K562 (cell line): ENCODE measurements at regions not wholly inside any gene's neighbourhood (a gene's known extent, or its start where the extent isn't known, plus 50 kb on each side); places are given as distances from the start of the nearest gene placed in this dataset.

Experiments
- ELF4 ChIP-seq: fragments of 450-650 bp; formaldehyde crosslinking; IDR thresholded peaks from 2 replicates; pipeline ENCODE4 v1.4.0; 2022; ENCODE audit warnings: missing genetic modification characterization
- FOXJ2 ChIP-seq: fragments of 200-800 bp; sonication (Bioruptor generic); IDR thresholded peaks from 2 replicates; pipeline ENCODE4 v1.6.1; 2016; ENCODE audit warnings: missing genetic modification characterization, missing compliant biosample characterization
- TCF7L2 ChIP-seq: fragments of 150-350 bp; IDR thresholded peaks from 2 replicates; pipeline ENCODE4 v1.6.1; 2016; ENCODE audit warnings: low read depth, mild to moderate bottlenecking, low read length, moderate library complexity
- U2AF1 ChIP-seq: fragments of 200-400 bp; formaldehyde crosslinking; optimal IDR thresholded peaks from 2 replicates; pipeline ENCODE3; 2017; ENCODE audit warnings: mild to moderate bottlenecking, low read depth, low read length, moderate library complexity
- TF ChIP-seq, protein P1 (sequence below): fragments of 200-600 bp; sonication (generic); IDR thresholded peaks from one replicate; pipeline ENCODE4 v1.6.1; 2012; ENCODE audit warnings: mild to moderate bottlenecking, low read depth, low read length, inconsistent platforms
- TF ChIP-seq, protein P2 (sequence below): fragments of 250-450 bp; sonication (Bioruptor Pico); IDR thresholded peaks from 2 replicates; pipeline ENCODE4 v1.8.0; 2022; ENCODE audit warnings: inconsistent platforms
- TF ChIP-seq, protein P3 (sequence below): fragments of 450-650 bp; IDR thresholded peaks from 2 replicates; pipeline ENCODE4 v1.6.1; 2016
- TF ChIP-seq, protein P4 (sequence below): fragments of 250-450 bp; sonication (Bioruptor Pico); IDR thresholded peaks from 2 replicates; pipeline ENCODE4 v1.8.0; 2021; ENCODE audit warnings: mild to moderate bottlenecking, moderate library complexity

DNA sequence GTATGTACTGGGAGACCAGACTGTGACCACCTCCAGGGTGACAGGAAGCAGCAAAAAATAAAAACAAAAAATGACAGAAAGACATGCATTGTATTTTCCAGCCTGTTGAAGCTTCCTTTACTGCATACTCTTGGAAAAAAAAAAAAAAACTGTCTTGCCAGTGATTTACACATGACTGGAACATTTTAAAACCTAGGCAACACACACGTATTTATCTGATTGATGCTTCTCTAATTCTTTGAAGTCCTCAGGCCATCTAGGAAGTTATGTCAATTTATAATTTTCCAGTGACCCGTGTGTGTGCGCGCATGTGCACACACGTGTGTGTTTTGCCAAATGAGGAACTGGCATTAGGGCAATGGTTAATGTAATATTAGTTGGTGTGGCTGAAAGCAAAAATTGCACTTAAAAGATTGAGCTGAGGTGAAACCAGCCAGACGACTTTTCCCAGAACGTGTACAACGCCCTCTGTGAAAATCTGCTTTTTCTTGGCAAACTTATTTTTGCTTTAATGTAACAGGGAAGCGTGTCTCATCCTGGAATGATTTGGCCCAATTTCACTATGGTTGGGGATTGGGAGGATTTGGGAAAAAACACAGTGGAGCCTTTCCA is 315.2 kb downstream of the TFAP2A start (continued):
- TF ChIP-seq, protein P1, sequence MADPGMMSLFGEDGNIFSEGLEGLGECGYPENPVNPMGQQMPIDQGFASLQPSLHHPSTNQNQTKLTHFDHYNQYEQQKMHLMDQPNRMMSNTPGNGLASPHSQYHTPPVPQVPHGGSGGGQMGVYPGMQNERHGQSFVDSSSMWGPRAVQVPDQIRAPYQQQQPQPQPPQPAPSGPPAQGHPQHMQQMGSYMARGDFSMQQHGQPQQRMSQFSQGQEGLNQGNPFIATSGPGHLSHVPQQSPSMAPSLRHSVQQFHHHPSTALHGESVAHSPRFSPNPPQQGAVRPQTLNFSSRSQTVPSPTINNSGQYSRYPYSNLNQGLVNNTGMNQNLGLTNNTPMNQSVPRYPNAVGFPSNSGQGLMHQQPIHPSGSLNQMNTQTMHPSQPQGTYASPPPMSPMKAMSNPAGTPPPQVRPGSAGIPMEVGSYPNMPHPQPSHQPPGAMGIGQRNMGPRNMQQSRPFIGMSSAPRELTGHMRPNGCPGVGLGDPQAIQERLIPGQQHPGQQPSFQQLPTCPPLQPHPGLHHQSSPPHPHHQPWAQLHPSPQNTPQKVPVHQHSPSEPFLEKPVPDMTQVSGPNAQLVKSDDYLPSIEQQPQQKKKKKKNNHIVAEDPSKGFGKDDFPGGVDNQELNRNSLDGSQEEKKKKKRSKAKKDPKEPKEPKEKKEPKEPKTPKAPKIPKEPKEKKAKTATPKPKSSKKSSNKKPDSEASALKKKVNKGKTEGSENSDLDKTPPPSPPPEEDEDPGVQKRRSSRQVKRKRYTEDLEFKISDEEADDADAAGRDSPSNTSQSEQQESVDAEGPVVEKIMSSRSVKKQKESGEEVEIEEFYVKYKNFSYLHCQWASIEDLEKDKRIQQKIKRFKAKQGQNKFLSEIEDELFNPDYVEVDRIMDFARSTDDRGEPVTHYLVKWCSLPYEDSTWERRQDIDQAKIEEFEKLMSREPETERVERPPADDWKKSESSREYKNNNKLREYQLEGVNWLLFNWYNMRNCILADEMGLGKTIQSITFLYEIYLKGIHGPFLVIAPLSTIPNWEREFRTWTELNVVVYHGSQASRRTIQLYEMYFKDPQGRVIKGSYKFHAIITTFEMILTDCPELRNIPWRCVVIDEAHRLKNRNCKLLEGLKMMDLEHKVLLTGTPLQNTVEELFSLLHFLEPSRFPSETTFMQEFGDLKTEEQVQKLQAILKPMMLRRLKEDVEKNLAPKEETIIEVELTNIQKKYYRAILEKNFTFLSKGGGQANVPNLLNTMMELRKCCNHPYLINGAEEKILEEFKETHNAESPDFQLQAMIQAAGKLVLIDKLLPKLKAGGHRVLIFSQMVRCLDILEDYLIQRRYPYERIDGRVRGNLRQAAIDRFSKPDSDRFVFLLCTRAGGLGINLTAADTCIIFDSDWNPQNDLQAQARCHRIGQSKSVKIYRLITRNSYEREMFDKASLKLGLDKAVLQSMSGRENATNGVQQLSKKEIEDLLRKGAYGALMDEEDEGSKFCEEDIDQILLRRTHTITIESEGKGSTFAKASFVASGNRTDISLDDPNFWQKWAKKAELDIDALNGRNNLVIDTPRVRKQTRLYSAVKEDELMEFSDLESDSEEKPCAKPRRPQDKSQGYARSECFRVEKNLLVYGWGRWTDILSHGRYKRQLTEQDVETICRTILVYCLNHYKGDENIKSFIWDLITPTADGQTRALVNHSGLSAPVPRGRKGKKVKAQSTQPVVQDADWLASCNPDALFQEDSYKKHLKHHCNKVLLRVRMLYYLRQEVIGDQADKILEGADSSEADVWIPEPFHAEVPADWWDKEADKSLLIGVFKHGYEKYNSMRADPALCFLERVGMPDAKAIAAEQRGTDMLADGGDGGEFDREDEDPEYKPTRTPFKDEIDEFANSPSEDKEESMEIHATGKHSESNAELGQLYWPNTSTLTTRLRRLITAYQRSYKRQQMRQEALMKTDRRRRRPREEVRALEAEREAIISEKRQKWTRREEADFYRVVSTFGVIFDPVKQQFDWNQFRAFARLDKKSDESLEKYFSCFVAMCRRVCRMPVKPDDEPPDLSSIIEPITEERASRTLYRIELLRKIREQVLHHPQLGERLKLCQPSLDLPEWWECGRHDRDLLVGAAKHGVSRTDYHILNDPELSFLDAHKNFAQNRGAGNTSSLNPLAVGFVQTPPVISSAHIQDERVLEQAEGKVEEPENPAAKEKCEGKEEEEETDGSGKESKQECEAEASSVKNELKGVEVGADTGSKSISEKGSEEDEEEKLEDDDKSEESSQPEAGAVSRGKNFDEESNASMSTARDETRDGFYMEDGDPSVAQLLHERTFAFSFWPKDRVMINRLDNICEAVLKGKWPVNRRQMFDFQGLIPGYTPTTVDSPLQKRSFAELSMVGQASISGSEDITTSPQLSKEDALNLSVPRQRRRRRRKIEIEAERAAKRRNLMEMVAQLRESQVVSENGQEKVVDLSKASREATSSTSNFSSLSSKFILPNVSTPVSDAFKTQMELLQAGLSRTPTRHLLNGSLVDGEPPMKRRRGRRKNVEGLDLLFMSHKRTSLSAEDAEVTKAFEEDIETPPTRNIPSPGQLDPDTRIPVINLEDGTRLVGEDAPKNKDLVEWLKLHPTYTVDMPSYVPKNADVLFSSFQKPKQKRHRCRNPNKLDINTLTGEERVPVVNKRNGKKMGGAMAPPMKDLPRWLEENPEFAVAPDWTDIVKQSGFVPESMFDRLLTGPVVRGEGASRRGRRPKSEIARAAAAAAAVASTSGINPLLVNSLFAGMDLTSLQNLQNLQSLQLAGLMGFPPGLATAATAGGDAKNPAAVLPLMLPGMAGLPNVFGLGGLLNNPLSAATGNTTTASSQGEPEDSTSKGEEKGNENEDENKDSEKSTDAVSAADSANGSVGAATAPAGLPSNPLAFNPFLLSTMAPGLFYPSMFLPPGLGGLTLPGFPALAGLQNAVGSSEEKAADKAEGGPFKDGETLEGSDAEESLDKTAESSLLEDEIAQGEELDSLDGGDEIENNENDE = no peak
- TF ChIP-seq, protein P2, sequence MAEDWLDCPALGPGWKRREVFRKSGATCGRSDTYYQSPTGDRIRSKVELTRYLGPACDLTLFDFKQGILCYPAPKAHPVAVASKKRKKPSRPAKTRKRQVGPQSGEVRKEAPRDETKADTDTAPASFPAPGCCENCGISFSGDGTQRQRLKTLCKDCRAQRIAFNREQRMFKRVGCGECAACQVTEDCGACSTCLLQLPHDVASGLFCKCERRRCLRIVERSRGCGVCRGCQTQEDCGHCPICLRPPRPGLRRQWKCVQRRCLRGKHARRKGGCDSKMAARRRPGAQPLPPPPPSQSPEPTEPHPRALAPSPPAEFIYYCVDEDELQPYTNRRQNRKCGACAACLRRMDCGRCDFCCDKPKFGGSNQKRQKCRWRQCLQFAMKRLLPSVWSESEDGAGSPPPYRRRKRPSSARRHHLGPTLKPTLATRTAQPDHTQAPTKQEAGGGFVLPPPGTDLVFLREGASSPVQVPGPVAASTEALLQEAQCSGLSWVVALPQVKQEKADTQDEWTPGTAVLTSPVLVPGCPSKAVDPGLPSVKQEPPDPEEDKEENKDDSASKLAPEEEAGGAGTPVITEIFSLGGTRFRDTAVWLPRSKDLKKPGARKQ = 0 out of 2 replicates have a peak, but pooled peaks have one; percentile 6
- TF ChIP-seq TCF7L2 (no peak), FOXJ2 (tag) (peak; percentile 24; the same call in 1 of the 2 replicates), U2AF1 (no peak), ELF4 (CRISPR knock-in tag) (no peak)
- TF ChIP-seq, protein P3, sequence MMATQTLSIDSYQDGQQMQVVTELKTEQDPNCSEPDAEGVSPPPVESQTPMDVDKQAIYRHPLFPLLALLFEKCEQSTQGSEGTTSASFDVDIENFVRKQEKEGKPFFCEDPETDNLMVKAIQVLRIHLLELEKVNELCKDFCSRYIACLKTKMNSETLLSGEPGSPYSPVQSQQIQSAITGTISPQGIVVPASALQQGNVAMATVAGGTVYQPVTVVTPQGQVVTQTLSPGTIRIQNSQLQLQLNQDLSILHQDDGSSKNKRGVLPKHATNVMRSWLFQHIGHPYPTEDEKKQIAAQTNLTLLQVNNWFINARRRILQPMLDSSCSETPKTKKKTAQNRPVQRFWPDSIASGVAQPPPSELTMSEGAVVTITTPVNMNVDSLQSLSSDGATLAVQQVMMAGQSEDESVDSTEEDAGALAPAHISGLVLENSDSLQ = peak; percentile 32; the same call in 1 of the 2 replicates
- TF ChIP-seq, protein P4, sequence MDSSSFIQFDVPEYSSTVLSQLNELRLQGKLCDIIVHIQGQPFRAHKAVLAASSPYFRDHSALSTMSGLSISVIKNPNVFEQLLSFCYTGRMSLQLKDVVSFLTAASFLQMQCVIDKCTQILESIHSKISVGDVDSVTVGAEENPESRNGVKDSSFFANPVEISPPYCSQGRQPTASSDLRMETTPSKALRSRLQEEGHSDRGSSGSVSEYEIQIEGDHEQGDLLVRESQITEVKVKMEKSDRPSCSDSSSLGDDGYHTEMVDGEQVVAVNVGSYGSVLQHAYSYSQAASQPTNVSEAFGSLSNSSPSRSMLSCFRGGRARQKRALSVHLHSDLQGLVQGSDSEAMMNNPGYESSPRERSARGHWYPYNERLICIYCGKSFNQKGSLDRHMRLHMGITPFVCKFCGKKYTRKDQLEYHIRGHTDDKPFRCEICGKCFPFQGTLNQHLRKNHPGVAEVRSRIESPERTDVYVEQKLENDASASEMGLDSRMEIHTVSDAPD = no peak
